ENCODE measurements at regions not wholly inside any gene's neighbourhood (a gene's known extent, or its start where the extent isn't known, plus 50 kb on each side); places are given as distances from the start of the nearest gene placed in this dataset.

GRCh38 chr18:24776019-24776418, 315.6 kb downstream of the HRH4 start:
- no peaks in the 10 kb centered on the region for H3K36me3 ChIP-seq
- no peaks in the 10 kb centered on the region for H3K27me3 ChIP-seq (ENCODE audit: low read depth)
- H3K27ac ChIP-seq (replicated peaks): no peak overlapping the region
- no peak overlapping the region for H3K4me3 ChIP-seq
- TF ChIP-seq CTCF (IDR thresholded peaks at IDR 0.05; ENCODE audit: borderline replicate concordance): no peak
- no peak for DNase-seq
- H3K4me1 ChIP-seq: no peaks in the 10 kb centered on the region
- intact Hi-C loops (cut with micrococcal nuclease): loop anchor here (10.0 kb wide), 1 partner anchor 49 kb away; no protein-coding TSS in a partner anchor
- H3K9me3 ChIP-seq (replicated peaks): peaks cover 6% of the 10 kb centered on the region

- Histone ChIP-seq H3K36me3 (no peaks in the 10 kb centered on the region), H3K4me3 (no peak overlapping the region), H3K27ac (replicated peaks) (no peak overlapping the region), H3K4me1 (no peaks in the 10 kb centered on the region), H3K9me3 (replicated peaks) (no peaks in the 10 kb centered on the region), H3K27me3 (ENCODE audit: low read depth) (no peaks in the 10 kb centered on the region)
- no peak for DNase-seq
- no peak for TF ChIP-seq CTCF (IDR thresholded peaks at IDR 0.05; ENCODE audit: borderline replicate concordance)
- intact Hi-C loops (cut with micrococcal nuclease): loop anchor here (10.0 kb wide), 1 partner anchor 46 kb away; no protein-coding TSS in a partner anchor
Measured at GRCh38 chr18:24778810-24779418, 318.5 kb downstream of the HRH4 start.

GRCh38 chr18:24782566-24782965, 322.1 kb downstream of the HRH4 start:
- TF ChIP-seq CTCF (IDR thresholded peaks at IDR 0.05; ENCODE audit: borderline replicate concordance): no peak
- H3K27ac ChIP-seq (replicated peaks): no peak overlapping the region
- H3K27me3 ChIP-seq (ENCODE audit: low read depth): peaks cover 8% of the 10 kb centered on the region
- no peaks in the 10 kb centered on the region for H3K4me1 ChIP-seq
- H3K4me3 ChIP-seq: no peak overlapping the region
- intact Hi-C loops (cut with micrococcal nuclease): no loop called here
- DNase-seq: no peak
- H3K36me3 ChIP-seq: no peaks in the 10 kb centered on the region
- H3K9me3 ChIP-seq (replicated peaks): peaks cover under 1% of the 10 kb centered on the region

GRCh38 chr18:24785019-24785418, 324.6 kb downstream of the HRH4 start:
- Histone ChIP-seq H3K4me1 (no peaks in the 10 kb centered on the region), H3K4me3 (no peak overlapping the region), H3K27me3 (ENCODE audit: low read depth) (peaks cover 8% of the 10 kb centered on the region), H3K27ac (replicated peaks) (no peak overlapping the region), H3K36me3 (no peaks in the 10 kb centered on the region), H3K9me3 (replicated peaks) (peaks cover 21% of the 10 kb centered on the region)
- DNase-seq: no peak
- intact Hi-C loops (cut with micrococcal nuclease): no loop called here
- TF ChIP-seq CTCF (IDR thresholded peaks at IDR 0.05; ENCODE audit: borderline replicate concordance): no peak

GRCh38 chr18:24786027-24786426, 325.6 kb downstream of the HRH4 start:
- no peak for TF ChIP-seq CTCF (IDR thresholded peaks at IDR 0.05; ENCODE audit: borderline replicate concordance)
- peaks cover 8% of the 10 kb centered on the region for H3K27me3 ChIP-seq (ENCODE audit: low read depth)
- H3K4me3 ChIP-seq: no peak overlapping the region
- no peak overlapping the region for H3K27ac ChIP-seq (replicated peaks)
- no peak for DNase-seq
- no peaks in the 10 kb centered on the region for H3K36me3 ChIP-seq
- intact Hi-C loops (cut with micrococcal nuclease): no loop called here
- H3K4me1 ChIP-seq: no peaks in the 10 kb centered on the region
- peaks cover 21% of the 10 kb centered on the region for H3K9me3 ChIP-seq (replicated peaks)

All from left ventricle myocardium inferior (tissue), 1 donor.